DND-41 (cell line): ENCODE measurements at regions not wholly inside any gene's neighbourhood (a gene's known extent, or its start where the extent isn't known, plus 50 kb on each side); places are given as distances from the start of the nearest gene placed in this dataset.
"Not testable (repeated sequence)": the region's sequence is repeated elsewhere in the genome, so short reads cannot be mapped to it uniquely, and the experiment has no call there.

Experiments
- ATAC-seq: fragments of 200-7000 bp; cut with Tn5 transposase; 3 replicates; pipeline ENCODE4 v1.9.1; 2021; ENCODE audit warnings: low read depth; ENCODE audit not compliant: insufficient read depth
- DNase-seq: peaks from one replicate; pipeline ENCODE4 v3.0.0-alpha.2; 2020
- H2AFZ ChIP-seq: 2 replicates; pipeline ENCODE4 v1.6.0; 2012; ENCODE audit warnings: low read depth, low read length
- H3K27ac ChIP-seq: 2 replicates; pipeline ENCODE4 v1.5.1; 2012; ENCODE audit warnings: low read length, inconsistent platforms
- H3K27me3 ChIP-seq: fragments of 200-600 bp; sonication (generic); 2 replicates; pipeline ENCODE4 v1.6.0; 2012; ENCODE audit warnings: low read length, mild to moderate bottlenecking, inconsistent platforms; ENCODE audit not compliant: insufficient read depth, poor library complexity
- H3K36me3 ChIP-seq: 2 replicates; pipeline ENCODE4 v1.5.1; 2012; ENCODE audit warnings: low read length, inconsistent platforms; ENCODE audit not compliant: insufficient read depth
- H3K4me1 ChIP-seq: 2 replicates; pipeline ENCODE4 v1.5.1; 2012; ENCODE audit warnings: mild to moderate bottlenecking, low read length; ENCODE audit not compliant: insufficient read depth
- H3K4me2 ChIP-seq: 2 replicates; pipeline ENCODE4 v1.6.0; 2012; ENCODE audit warnings: mild to moderate bottlenecking, moderate library complexity, low read length, inconsistent platforms; ENCODE audit not compliant: insufficient read depth
- H3K4me3 ChIP-seq, 2 experiments: fragments of 200-600 bp in 1 of 2; shearing (Covaris generic) in 1 of 2; 2 replicates each; pipeline ENCODE4 v1.5.1; 2012 to 2016; ENCODE audit warnings: inconsistent platforms in 2 of 2, low read length in 2 of 2, mild to moderate bottlenecking in 2 of 2, low read depth in 1 of 2, moderate library complexity in 1 of 2
- H3K79me2 ChIP-seq: 2 replicates; pipeline ENCODE4 v1.6.0; 2012; ENCODE audit warnings: low read length, inconsistent platforms; ENCODE audit not compliant: insufficient read depth
- H3K9ac ChIP-seq: 2 replicates; pipeline ENCODE4 v1.6.0; 2012; ENCODE audit warnings: low read depth, mild to moderate bottlenecking, inconsistent platforms, low read length, moderate library complexity
- H3K9me3 ChIP-seq: 2 replicates; pipeline ENCODE4 v1.5.1; 2012; ENCODE audit warnings: low read length, moderate library complexity, mild to moderate bottlenecking, inconsistent platforms; ENCODE audit not compliant: insufficient read depth, severe bottlenecking
- H4K20me1 ChIP-seq: 2 replicates; pipeline ENCODE4 v1.6.0; 2012; ENCODE audit warnings: low read length; ENCODE audit not compliant: insufficient read depth
- EZH2 ChIP-seq: IDR thresholded peaks from 3 replicates; pipeline ENCODE4 v1.6.1; 2012; ENCODE audit warnings: borderline replicate concordance, low read depth, mild to moderate bottlenecking, moderate library complexity, low read length, inconsistent platforms; ENCODE audit not compliant: severe bottlenecking
- TF ChIP-seq, protein P1 (sequence below): IDR thresholded peaks from 2 replicates; pipeline ENCODE4 v1.5.1; 2012; ENCODE audit warnings: borderline replicate concordance, low read length, moderate library complexity, mild to moderate bottlenecking; ENCODE audit not compliant: poor library complexity, severe bottlenecking; ENCODE audit errors: extremely low read depth

GRCh38 chr2:176879426-176879995 lies 333.1 kb upstream of the HNRNPA3 start:
- no peak overlapping the region for H3K4me2 ChIP-seq
- no peak overlapping the region for H3K9ac ChIP-seq
- DNase-seq (no peak), ATAC-seq (no peak)
- TF ChIP-seq EZH2 = no peak
- TF ChIP-seq, protein P1, sequence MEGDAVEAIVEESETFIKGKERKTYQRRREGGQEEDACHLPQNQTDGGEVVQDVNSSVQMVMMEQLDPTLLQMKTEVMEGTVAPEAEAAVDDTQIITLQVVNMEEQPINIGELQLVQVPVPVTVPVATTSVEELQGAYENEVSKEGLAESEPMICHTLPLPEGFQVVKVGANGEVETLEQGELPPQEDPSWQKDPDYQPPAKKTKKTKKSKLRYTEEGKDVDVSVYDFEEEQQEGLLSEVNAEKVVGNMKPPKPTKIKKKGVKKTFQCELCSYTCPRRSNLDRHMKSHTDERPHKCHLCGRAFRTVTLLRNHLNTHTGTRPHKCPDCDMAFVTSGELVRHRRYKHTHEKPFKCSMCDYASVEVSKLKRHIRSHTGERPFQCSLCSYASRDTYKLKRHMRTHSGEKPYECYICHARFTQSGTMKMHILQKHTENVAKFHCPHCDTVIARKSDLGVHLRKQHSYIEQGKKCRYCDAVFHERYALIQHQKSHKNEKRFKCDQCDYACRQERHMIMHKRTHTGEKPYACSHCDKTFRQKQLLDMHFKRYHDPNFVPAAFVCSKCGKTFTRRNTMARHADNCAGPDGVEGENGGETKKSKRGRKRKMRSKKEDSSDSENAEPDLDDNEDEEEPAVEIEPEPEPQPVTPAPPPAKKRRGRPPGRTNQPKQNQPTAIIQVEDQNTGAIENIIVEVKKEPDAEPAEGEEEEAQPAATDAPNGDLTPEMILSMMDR = no peak
- H3K27me3 ChIP-seq = peaks cover 4% of the 10 kb centered on the region
- H3K27ac ChIP-seq = no peak overlapping the region
- H3K36me3 ChIP-seq = no peaks in the 10 kb centered on the region
- no peak overlapping the region for H3K4me3 ChIP-seq
- H3K4me1 ChIP-seq = no peaks in the 10 kb centered on the region
- H3K79me2 ChIP-seq = no peaks in the 10 kb centered on the region
- no peaks in the 10 kb centered on the region for H3K9me3 ChIP-seq
- no peak overlapping the region for H2AFZ ChIP-seq
- H4K20me1 ChIP-seq = no peaks in the 10 kb centered on the region

GRCh38 chr2:176882045-176882444 lies 330.5 kb upstream of the HNRNPA3 start:
- DNase-seq, H3K4me3 ChIP-seq, H3K36me3 ChIP-seq, H3K9me3 ChIP-seq, H3K27ac ChIP-seq, H3K4me1 ChIP-seq, ATAC-seq, H2AFZ ChIP-seq, H4K20me1 ChIP-seq, H3K4me2 ChIP-seq, H3K9ac ChIP-seq, H3K27me3 ChIP-seq, H3K79me2 ChIP-seq: not testable (repeated sequence)

GRCh38 chr2:176885001-176885643 lies 327.5 kb upstream of the HNRNPA3 start:
- H3K4me3 ChIP-seq = no peak overlapping the region

GRCh38 chr2:176885661-176886060 lies 326.9 kb upstream of the HNRNPA3 start:
- Histone ChIP-seq H3K27ac (no peak overlapping the region), H3K4me3 (no peak overlapping the region), H3K9ac (no peak overlapping the region), H3K27me3 (peaks cover 8% of the 10 kb centered on the region), H4K20me1 (no peaks in the 10 kb centered on the region), H3K36me3 (no peaks in the 10 kb centered on the region), H3K79me2 (no peaks in the 10 kb centered on the region), H3K9me3 (no peaks in the 10 kb centered on the region), H3K4me2 (no peak overlapping the region), H3K4me1 (no peaks in the 10 kb centered on the region), H2AFZ (no peak overlapping the region)
- no peak for TF ChIP-seq EZH2
- TF ChIP-seq, protein P1 = no peak
- DNase-seq = no peak
- no peak for ATAC-seq

More at GRCh38 chr2:176885001-176885643, 327.5 kb upstream of the HNRNPA3 start:
- Histone ChIP-seq H3K4me2 (no peak overlapping the region), H3K4me1 (no peaks in the 10 kb centered on the region), H3K79me2 (no peaks in the 10 kb centered on the region), H3K27me3 (peaks cover 8% of the 10 kb centered on the region), H3K27ac (no peak overlapping the region), H3K9ac (no peak overlapping the region), H3K9me3 (no peaks in the 10 kb centered on the region), H2AFZ (no peak overlapping the region), H3K36me3 (no peaks in the 10 kb centered on the region), H4K20me1 (no peaks in the 10 kb centered on the region)
- DNase-seq = no peak
- no peak for TF ChIP-seq EZH2
- TF ChIP-seq, protein P1 = no peak
- no peak for ATAC-seq
